MCF 10A (cell line): ENCODE measurements at regions not wholly inside any gene's neighbourhood (a gene's known extent, or its start where the extent isn't known, plus 50 kb on each side); places are given as distances from the start of the nearest gene placed in this dataset.

Experiments used
- BruUV-seq: library from RNA; stranded (reverse); fragments of 400-500 nt; replicated peaks from 2 replicates; lab custom pipeline; 2021; lab: Mats Ljungman, UMichigan
- CTCF ChIA-PET: fragments of 300-600 bp; sonication (Branson Sonifier 250); formaldehyde crosslinking; extraction: SDS; loops from one replicate; lab custom pipeline; 2021; ENCODE audit warnings: antibody characterized with exemption, inconsistent platforms; lab: Yijun Ruan, JAX
- POLR2A ChIA-PET: fragments of 300-600, 350-650 bp; sonication (Branson Sonifier 250); formaldehyde crosslinking; extraction: SDS; loops from one replicate; lab custom pipeline; 2020; ENCODE audit warnings: antibody characterized with exemption, inconsistent platforms; lab: Yijun Ruan, JAX
- DNase-seq: peaks from one replicate; pipeline ENCODE4 v3.0.0-alpha.2; 2018; ENCODE audit not compliant: unreplicated experiment
- H3K27ac Mint-ChIP-seq: one replicate; pipeline ENCODE4 v1.8.0; 2022; ENCODE audit warnings: mild to moderate bottlenecking, low read depth, mixed read lengths; ENCODE audit not compliant: unreplicated experiment
- H3K27me3 Mint-ChIP-seq: one replicate; pipeline ENCODE4 v1.8.0; 2022; ENCODE audit warnings: mixed read lengths; ENCODE audit not compliant: insufficient read depth, unreplicated experiment
- H3K36me3 Mint-ChIP-seq: one replicate; pipeline ENCODE4 v1.8.0; 2022; ENCODE audit warnings: mild to moderate bottlenecking, moderate library complexity, mixed read lengths; ENCODE audit not compliant: insufficient read depth, unreplicated experiment
- H3K4me1 Mint-ChIP-seq: one replicate; pipeline ENCODE4 v1.8.0; 2022; ENCODE audit warnings: mixed read lengths; ENCODE audit not compliant: insufficient read depth, unreplicated experiment
- H3K4me3 Mint-ChIP-seq: one replicate; pipeline ENCODE4 v1.8.0; 2022; ENCODE audit warnings: mild to moderate bottlenecking, moderate library complexity, mixed read lengths; ENCODE audit not compliant: unreplicated experiment
- H3K9me3 Mint-ChIP-seq: one replicate; pipeline ENCODE4 v1.8.0; 2022; ENCODE audit warnings: mixed read lengths; ENCODE audit not compliant: unreplicated experiment
- intact Hi-C: fragments of 100-400 bp; cut with micrococcal nuclease; formaldehyde crosslinking; loops from 2 replicates; pipeline ENCODE4 v1.14.1; 2022
- TF ChIP-seq, protein P1 (sequence below): fragments of 200-600 bp; IDR thresholded peaks from one replicate; pipeline ENCODE4 v1.8.0; 2022; ENCODE audit warnings: antibody characterized with exemption, mild to moderate bottlenecking; ENCODE audit not compliant: unreplicated experiment

DNA sequence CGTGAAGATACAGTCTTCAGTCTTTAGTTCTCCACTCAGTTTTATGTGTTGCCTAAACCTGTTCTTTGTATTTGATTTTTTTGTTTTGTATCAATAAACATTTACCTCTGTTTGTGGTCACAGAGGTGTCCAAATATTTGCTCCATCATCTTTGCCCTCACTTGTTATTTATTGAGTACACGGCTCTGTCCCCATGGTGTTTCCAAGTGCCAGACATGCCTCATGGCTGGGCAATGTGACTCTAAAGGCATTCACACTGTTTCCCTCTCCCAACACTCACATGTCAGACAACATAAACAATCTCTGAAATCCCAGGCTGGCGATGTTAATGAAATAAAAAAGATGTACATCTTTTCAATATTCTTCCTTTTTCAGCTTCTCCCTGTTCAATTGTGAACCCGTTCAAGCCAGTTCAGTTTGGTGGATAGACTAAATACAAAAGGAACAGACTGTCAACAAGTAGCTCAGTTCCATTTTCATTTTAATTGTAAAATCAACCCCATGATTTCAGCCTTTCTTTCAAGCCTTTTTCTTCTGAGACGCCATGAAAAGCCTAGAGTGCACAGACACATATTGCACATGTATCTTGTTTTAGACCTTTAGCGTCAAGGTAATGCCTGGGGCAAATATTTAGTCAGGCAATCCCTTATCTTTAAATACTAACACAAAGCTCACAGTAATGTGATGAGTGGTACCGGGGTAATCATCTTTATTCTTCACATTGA is 680.7 kb downstream of the GALC start:
- H3K27me3 Mint-ChIP-seq: no peaks in the 10 kb centered on the region
- H3K36me3 Mint-ChIP-seq: no peaks in the 10 kb centered on the region
- BruUV-seq: no TSS peak
- no peaks in the 10 kb centered on the region for H3K9me3 Mint-ChIP-seq
- no peak overlapping the region for H3K4me3 Mint-ChIP-seq
- H3K27ac Mint-ChIP-seq: no peak overlapping the region
- POLR2A ChIA-PET: interaction anchor here (0.5 to 0.6 kb wide), 2 partner anchors 145 to 158 kb away, joined by 3 read pairs; no protein-coding TSS in a partner anchor
- intact Hi-C loops: no loop called here
- CTCF ChIA-PET: no interaction called here
- no peak for DNase-seq
- TF ChIP-seq, protein P1, sequence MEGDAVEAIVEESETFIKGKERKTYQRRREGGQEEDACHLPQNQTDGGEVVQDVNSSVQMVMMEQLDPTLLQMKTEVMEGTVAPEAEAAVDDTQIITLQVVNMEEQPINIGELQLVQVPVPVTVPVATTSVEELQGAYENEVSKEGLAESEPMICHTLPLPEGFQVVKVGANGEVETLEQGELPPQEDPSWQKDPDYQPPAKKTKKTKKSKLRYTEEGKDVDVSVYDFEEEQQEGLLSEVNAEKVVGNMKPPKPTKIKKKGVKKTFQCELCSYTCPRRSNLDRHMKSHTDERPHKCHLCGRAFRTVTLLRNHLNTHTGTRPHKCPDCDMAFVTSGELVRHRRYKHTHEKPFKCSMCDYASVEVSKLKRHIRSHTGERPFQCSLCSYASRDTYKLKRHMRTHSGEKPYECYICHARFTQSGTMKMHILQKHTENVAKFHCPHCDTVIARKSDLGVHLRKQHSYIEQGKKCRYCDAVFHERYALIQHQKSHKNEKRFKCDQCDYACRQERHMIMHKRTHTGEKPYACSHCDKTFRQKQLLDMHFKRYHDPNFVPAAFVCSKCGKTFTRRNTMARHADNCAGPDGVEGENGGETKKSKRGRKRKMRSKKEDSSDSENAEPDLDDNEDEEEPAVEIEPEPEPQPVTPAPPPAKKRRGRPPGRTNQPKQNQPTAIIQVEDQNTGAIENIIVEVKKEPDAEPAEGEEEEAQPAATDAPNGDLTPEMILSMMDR: no peak
- H3K4me1 Mint-ChIP-seq: peaks cover 7% of the 10 kb centered on the region

DNA sequence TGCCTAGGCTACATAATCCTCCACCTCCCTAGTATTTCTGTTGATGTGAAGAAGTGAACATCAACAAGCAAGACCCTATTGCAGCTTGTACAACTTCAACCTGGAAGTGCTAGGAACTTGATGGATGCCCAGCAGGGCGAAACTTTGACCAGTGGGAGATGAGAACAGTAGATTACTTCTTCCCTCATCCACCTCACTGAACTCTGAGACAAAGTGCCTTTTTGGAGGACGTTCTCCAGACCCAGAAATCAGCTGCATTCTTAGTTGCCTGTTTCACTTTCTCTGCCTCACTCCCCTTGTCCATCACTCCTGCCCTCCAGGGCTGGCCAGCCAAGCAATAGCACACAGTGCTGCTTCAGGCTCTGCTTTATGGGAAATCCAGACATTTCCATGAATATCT is 683.4 kb downstream of the GALC start:
- Mint-ChIP-seq H3K9me3 (no peaks in the 10 kb centered on the region), H3K27ac (no peak overlapping the region), H3K36me3 (no peaks in the 10 kb centered on the region), H3K4me3 (no peak overlapping the region), H3K27me3 (no peaks in the 10 kb centered on the region), H3K4me1 (peaks cover 14% of the 10 kb centered on the region)
- intact Hi-C loops: no loop called here
- ChIA-PET POLR2A (no interaction called here), CTCF (interaction anchor here (0.7 kb wide), 1 partner anchor 306 kb away, joined by 3 read pairs; no protein-coding TSS in a partner anchor)
- DNase-seq: no peak
- TF ChIP-seq, protein P1: no peak
- BruUV-seq: no TSS peak

DNA sequence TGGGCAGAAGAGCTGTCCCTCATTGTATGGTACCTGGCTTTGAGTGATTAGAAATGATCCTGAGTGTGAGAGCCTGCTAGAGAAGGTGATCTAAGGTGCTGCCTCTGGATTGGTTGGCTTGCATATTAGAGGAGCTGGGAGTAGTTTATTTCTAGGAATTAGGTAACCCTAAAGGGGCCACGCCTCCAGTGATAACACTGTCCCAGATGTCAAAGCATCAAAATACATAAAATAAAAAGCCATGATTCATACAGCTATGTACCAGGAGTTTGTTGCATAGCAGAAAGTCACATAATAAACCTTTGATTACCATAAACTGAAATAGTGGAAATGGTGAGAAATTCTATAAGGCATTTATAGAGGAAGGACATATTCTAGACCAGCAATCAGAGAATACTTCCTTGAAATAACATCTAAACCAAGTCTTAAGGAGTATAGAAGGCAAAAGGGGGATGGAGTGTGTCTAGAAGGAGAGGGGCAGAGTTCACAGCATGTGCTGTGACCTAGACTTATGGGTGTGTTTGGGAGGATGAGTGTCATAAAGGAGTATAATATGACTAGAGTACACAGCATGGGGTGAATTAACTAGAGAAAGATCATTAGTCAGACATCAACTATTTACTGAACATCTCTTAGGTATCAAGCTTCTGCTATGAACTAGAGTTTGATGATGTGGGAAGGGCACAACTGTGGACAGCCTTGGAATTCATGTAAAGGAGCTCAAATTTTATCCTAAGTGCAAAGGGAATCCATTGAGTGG is 686.4 kb downstream of the GALC start:
- DNase-seq: no peak
- no peaks in the 10 kb centered on the region for H3K36me3 Mint-ChIP-seq
- CTCF ChIA-PET: no interaction called here
- no TSS peak for BruUV-seq
- TF ChIP-seq, protein P1: no peak
- H3K4me3 Mint-ChIP-seq: no peak overlapping the region
- peaks cover 14% of the 10 kb centered on the region for H3K4me1 Mint-ChIP-seq
- no peak overlapping the region for H3K27ac Mint-ChIP-seq
- no peaks in the 10 kb centered on the region for H3K27me3 Mint-ChIP-seq
- POLR2A ChIA-PET: interaction anchor here (0.5 to 1.4 kb wide), 4 partner anchors 25 to 329 kb away, joined by 3 read pairs; no protein-coding TSS in a partner anchor
- intact Hi-C loops: no loop called here
- H3K9me3 Mint-ChIP-seq: peaks cover under 1% of the 10 kb centered on the region

DNA sequence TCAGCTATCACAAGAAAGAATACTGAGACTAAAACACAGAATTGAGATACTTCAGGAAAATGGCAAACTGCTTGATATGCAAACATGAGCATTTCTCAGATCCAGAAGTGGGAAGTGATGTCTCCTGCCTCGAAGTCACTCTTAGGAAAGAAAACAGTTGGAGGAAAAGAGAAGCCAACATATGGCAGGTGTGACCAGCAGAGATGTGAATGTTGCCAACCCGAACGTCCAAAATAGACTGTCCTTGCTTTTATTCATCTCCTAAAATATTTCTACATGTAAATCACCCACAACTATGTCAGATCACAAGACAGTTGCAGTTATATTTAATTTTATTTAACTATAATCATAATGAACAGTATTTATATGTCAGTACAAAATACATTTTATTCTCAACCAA is 687.6 kb downstream of the GALC start:
- Mint-ChIP-seq H3K36me3 (no peaks in the 10 kb centered on the region), H3K27ac (no peak overlapping the region), H3K27me3 (no peaks in the 10 kb centered on the region), H3K4me1 (peaks cover 14% of the 10 kb centered on the region), H3K9me3 (peaks cover 6% of the 10 kb centered on the region), H3K4me3 (no peak overlapping the region)
- no peak for DNase-seq
- ChIA-PET CTCF (interaction anchor here (0.6 kb wide), 1 partner anchor 12 kb away, joined by 3 read pairs; no protein-coding TSS in a partner anchor), POLR2A (no interaction called here)
- intact Hi-C loops: no loop called here
- TF ChIP-seq, protein P1: no peak
- BruUV-seq: no TSS peak
